ENCODE measurements at regions not wholly inside any gene's neighbourhood (a gene's known extent, or its start where the extent isn't known, plus 50 kb on each side); places are given as distances from the start of the nearest gene placed in this dataset.

GRCh38 chr10:6950133-6950532 is 370.1 kb upstream of the PRKCQ start:
- H3K9me3 Mint-ChIP-seq: peaks cover 4% of the 10 kb centered on the region
- no peaks in the 10 kb centered on the region for H3K27me3 ChIP-seq (ENCODE audit: control insufficient read depth, insufficient read depth, low read length, poor library complexity, severe bottlenecking)
- H3K36me3 ChIP-seq (ENCODE audit: control insufficient read depth, insufficient read depth, low read length): no peaks in the 10 kb centered on the region
- no peak overlapping the region for H3K27ac ChIP-seq (ENCODE audit: low read depth, low read length)
- TF ChIP-seq, protein P1, sequence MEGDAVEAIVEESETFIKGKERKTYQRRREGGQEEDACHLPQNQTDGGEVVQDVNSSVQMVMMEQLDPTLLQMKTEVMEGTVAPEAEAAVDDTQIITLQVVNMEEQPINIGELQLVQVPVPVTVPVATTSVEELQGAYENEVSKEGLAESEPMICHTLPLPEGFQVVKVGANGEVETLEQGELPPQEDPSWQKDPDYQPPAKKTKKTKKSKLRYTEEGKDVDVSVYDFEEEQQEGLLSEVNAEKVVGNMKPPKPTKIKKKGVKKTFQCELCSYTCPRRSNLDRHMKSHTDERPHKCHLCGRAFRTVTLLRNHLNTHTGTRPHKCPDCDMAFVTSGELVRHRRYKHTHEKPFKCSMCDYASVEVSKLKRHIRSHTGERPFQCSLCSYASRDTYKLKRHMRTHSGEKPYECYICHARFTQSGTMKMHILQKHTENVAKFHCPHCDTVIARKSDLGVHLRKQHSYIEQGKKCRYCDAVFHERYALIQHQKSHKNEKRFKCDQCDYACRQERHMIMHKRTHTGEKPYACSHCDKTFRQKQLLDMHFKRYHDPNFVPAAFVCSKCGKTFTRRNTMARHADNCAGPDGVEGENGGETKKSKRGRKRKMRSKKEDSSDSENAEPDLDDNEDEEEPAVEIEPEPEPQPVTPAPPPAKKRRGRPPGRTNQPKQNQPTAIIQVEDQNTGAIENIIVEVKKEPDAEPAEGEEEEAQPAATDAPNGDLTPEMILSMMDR (conservative IDR thresholded peaks at IDR 0.05): no peak
- DNase-seq: no peak
- peaks cover 7% of the 10 kb centered on the region for H3K4me1 Mint-ChIP-seq
- H3K27ac Mint-ChIP-seq: no peak overlapping the region
- H3K4me1 ChIP-seq (ENCODE audit: control insufficient read depth, insufficient read depth, low read length): no peaks in the 10 kb centered on the region
- no peak overlapping the region for H3K9ac ChIP-seq (ENCODE audit: extremely low read depth, low read length, poor library complexity, severe bottlenecking)
- H3K4me3 ChIP-seq (ENCODE audit: low read length): no peak overlapping the region
- 76 to 86% methylated on average over 2 of the region's 2 CpGs for WGBS, 2 experiments (ENCODE audit: insufficient coverage in 1 of 2, insufficient read length in 1 of 2)
- no peaks in the 10 kb centered on the region for H3K27me3 Mint-ChIP-seq (ENCODE audit: insufficient read depth)
- no peak overlapping the region for H3K4me3 Mint-ChIP-seq
- H3K9me3 ChIP-seq (ENCODE audit: control insufficient read depth, low read length): no peaks in the 10 kb centered on the region
- no peaks in the 10 kb centered on the region for H3K36me3 Mint-ChIP-seq (ENCODE audit: low read depth)

DNA sequence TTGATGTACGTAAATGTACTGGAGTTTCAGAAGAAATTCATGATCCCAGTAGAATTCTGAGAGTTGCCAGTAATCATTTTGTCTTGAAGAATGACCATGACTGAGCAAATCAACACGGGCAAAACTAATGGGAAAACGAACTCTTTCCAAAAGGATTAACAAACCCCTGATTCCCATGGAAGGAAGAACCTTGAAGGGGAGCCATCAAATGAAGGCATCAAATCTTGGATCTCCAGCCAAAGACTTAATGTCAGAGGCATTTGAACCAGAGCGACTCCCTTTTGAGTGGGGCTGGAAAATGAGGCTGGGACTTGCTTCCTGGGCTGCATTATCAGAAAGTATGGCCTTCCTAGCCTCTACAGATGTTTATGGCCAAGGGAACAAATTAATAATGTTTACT is 364.4 kb upstream of the PRKCQ start:
- Mint-ChIP-seq H3K36me3 (ENCODE audit: low read depth) (no peaks in the 10 kb centered on the region), H3K27me3 (ENCODE audit: insufficient read depth) (peaks cover 18% of the 10 kb centered on the region), H3K27ac (no peak overlapping the region), H3K9me3 (peaks cover 4% of the 10 kb centered on the region), H3K4me1 (no peaks in the 10 kb centered on the region), H3K4me3 (no peak overlapping the region)
- Histone ChIP-seq H3K27ac (ENCODE audit: low read depth, low read length) (no peak overlapping the region), H3K4me3 (ENCODE audit: low read length) (no peak overlapping the region), H3K27me3 (ENCODE audit: control insufficient read depth, insufficient read depth, low read length, poor library complexity, severe bottlenecking) (peaks cover 15% of the 10 kb centered on the region), H3K9me3 (ENCODE audit: control insufficient read depth, low read length) (no peaks in the 10 kb centered on the region), H3K36me3 (ENCODE audit: control insufficient read depth, insufficient read depth, low read length) (no peaks in the 10 kb centered on the region), H3K4me1 (ENCODE audit: control insufficient read depth, insufficient read depth, low read length) (no peaks in the 10 kb centered on the region), H3K9ac (ENCODE audit: extremely low read depth, low read length, poor library complexity, severe bottlenecking) (no peak overlapping the region)
- TF ChIP-seq, protein P1 (conservative IDR thresholded peaks at IDR 0.05): no peak
- WGBS, 2 experiments (ENCODE audit: insufficient coverage in 1 of 2, insufficient read length in 1 of 2): 90 to 100% methylated on average over 3 to 4 of the region's 4 CpGs
- no peak for DNase-seq

DNA sequence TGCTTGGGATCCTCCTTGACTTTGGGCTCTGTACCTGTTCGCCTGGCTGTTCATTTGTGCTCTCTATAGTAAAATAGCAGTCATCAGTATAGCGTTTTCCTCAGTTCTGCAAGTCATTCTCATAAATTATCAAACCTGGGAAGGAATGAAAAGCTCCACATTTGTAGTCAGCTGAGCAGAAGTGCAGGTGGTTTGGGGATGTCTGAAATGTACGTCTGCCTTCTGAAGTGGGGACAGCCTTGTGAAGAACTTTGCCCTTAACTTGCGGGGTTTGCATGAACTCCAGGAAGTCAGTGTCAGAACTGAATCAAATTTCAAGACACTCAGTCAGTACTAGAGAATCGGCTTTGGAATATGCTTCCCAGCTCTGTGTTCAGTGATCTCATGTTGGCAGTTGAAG is 358.3 kb upstream of the PRKCQ start:
- Histone ChIP-seq H3K27me3 (ENCODE audit: control insufficient read depth, insufficient read depth, low read length, poor library complexity, severe bottlenecking) (peaks cover 21% of the 10 kb centered on the region), H3K27ac (ENCODE audit: low read depth, low read length) (no peak overlapping the region), H3K4me1 (ENCODE audit: control insufficient read depth, insufficient read depth, low read length) (no peaks in the 10 kb centered on the region), H3K4me3 (ENCODE audit: low read length) (no peak overlapping the region), H3K36me3 (ENCODE audit: control insufficient read depth, insufficient read depth, low read length) (no peaks in the 10 kb centered on the region), H3K9me3 (ENCODE audit: control insufficient read depth, low read length) (no peaks in the 10 kb centered on the region), H3K9ac (ENCODE audit: extremely low read depth, low read length, poor library complexity, severe bottlenecking) (no peak overlapping the region)
- H3K36me3 Mint-ChIP-seq (ENCODE audit: low read depth): no peaks in the 10 kb centered on the region
- TF ChIP-seq, protein P1 (conservative IDR thresholded peaks at IDR 0.05): no peak
- no peak overlapping the region for H3K27ac Mint-ChIP-seq
- H3K4me3 Mint-ChIP-seq: no peak overlapping the region
- peaks cover 6% of the 10 kb centered on the region for H3K9me3 Mint-ChIP-seq
- WGBS, 2 experiments (ENCODE audit: insufficient coverage in 1 of 2, insufficient read length in 1 of 2): 82 to 93% methylated on average over 3 to 5 of the region's 5 CpGs
- peaks cover 20% of the 10 kb centered on the region for H3K27me3 Mint-ChIP-seq (ENCODE audit: insufficient read depth)
- no peaks in the 10 kb centered on the region for H3K4me1 Mint-ChIP-seq
- DNase-seq: no peak

All from endodermal cell (in vitro differentiated cells).